ENCODE measurements at regions not wholly inside any gene's neighbourhood (a gene's known extent, or its start where the extent isn't known, plus 50 kb on each side); places are given as distances from the start of the nearest gene placed in this dataset.

- Mint-ChIP-seq H3K9me3 (peaks cover 0 to 8% of the 10 kb centered on the region in 2 donors), H3K27me3 (peaks cover 0 to 6% of the 10 kb centered on the region in 2 donors), H3K4me3 (no peak overlapping the region), H3K36me3 (ENCODE audit: insufficient read depth) (no peaks in the 10 kb centered on the region), H3K27ac (no peak overlapping the region), H3K4me1 (ENCODE audit: low read depth in 2 of 2) (no peaks in the 10 kb centered on the region)
- ATAC-seq (replicated peaks) (no peak), DNase-seq (no peak)
Measured at GRCh38 chr2:16082276-16082675, 141.9 kb downstream of the MYCN start.

DNA sequence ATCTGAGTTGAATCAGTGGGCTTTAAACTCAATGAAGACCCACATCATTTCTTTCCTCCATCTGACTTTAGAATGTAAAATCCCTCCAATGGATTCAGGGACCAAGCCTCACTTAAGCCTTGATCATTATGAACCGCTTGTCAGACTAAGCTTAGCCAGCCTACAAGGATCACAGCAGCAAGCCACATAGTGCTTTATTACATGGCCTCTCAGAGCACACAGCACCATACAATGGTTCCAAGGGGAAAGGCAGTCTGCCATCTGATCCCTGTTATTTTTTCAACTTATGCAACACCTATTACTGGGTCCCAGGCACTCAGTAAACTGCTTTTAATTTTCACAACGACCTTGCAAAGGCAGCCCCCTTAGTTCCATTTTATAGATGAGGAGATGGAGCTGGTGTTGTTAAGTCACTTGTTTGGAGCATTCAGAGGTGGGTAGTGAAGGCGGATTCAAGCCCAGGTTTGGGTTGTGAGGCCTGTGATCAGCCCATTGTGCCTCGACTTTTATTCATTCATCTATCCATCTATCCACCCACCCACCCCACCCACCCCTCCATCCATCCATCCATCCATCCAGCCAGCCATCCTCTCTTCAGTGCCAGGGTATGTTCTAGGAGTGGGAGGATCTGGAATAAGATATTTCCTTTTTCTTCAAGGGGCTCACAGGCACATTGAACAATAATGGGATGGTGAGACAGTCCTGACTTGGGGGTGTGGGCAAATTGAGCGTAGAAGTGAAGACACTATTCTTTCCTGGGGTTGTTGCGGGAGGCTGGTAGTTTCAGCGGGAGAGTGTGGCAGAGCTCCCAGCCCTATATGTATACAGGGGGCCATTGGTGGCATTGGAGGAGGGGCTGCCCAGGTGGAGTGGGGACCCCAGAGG is 141.2 kb downstream of the MYCN start:
- Mint-ChIP-seq H3K27me3 (peaks cover 0 to 6% of the 10 kb centered on the region in 2 donors), H3K27ac (no peak overlapping the region), H3K4me3 (no peak overlapping the region), H3K36me3 (ENCODE audit: insufficient read depth) (no peaks in the 10 kb centered on the region), H3K9me3 (peaks cover 0 to 8% of the 10 kb centered on the region in 2 donors), H3K4me1 (ENCODE audit: low read depth in 2 of 2) (no peaks in the 10 kb centered on the region)
- DNase-seq = no peak
- ATAC-seq (replicated peaks) = no peak

DNA sequence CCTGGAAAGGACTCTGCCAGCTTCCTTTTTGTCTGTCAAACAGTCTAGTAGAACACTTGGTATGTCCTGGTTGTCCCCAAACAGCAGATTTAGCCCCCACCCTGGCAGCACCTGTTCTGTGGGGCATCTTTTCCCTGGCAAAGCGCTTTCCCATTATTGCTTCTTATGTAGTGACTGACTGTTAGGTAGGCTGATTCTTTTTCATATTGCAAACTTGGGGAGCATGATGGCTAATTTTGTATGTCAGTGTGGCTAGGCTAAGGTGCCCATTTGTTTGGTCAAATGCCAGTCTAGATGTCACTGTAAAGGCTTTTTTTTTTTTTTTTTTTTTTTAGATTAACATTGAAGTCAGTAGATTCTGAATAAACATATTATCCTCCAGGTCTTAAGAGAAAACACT is 140.2 kb downstream of the MYCN start:
- Mint-ChIP-seq H3K4me3 (no peak overlapping the region), H3K27me3 (peaks cover 0 to 6% of the 10 kb centered on the region in 2 donors), H3K36me3 (ENCODE audit: insufficient read depth) (no peaks in the 10 kb centered on the region), H3K9me3 (peaks cover 0 to 8% of the 10 kb centered on the region in 2 donors), H3K4me1 (ENCODE audit: low read depth in 2 of 2) (no peaks in the 10 kb centered on the region), H3K27ac (no peak overlapping the region)
- DNase-seq = no peak
- ATAC-seq (replicated peaks) = no peak

GRCh38 chr2:16080071-16080470 is 139.7 kb downstream of the MYCN start:
- no peak overlapping the region for H3K27ac Mint-ChIP-seq

DNA sequence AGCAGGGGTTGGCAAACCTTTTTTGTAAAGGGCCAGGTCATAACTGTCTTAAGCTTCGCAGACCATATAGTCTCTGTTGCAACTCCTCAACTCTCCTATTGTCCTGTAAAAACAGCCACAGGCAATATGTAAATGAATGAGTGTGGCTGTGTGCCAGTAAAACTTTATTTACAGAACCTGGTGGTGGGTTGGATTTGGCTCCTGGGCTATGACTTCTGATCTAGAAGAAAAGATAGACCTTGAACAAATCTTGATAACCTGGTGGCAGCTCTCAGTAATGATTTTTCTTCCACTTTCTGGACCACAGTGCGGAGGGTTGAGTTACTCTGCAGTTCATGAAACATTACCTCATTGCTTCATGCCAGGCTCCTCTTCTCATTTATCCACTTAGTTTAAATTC is 139.3 kb downstream of the MYCN start:
- Mint-ChIP-seq H3K9me3 (peaks cover 0 to 8% of the 10 kb centered on the region in 2 donors), H3K27me3 (peaks cover 0 to 6% of the 10 kb centered on the region in 2 donors), H3K27ac (no peak overlapping the region), H3K4me3 (no peak overlapping the region), H3K4me1 (ENCODE audit: low read depth in 2 of 2) (no peaks in the 10 kb centered on the region), H3K36me3 (ENCODE audit: insufficient read depth) (no peaks in the 10 kb centered on the region)
- DNase-seq (no peak), ATAC-seq (replicated peaks) (no peak)

More at GRCh38 chr2:16080071-16080470, 139.7 kb downstream of the MYCN start:
- ATAC-seq (replicated peaks) = no peak
- Mint-ChIP-seq H3K36me3 (ENCODE audit: insufficient read depth) (no peaks in the 10 kb centered on the region), H3K9me3 (peaks cover 0 to 8% of the 10 kb centered on the region in 2 donors), H3K27me3 (peaks cover 0 to 6% of the 10 kb centered on the region in 2 donors), H3K4me1 (ENCODE audit: low read depth in 2 of 2) (no peaks in the 10 kb centered on the region), H3K4me3 (no peak overlapping the region)
- no peak for DNase-seq

DNA sequence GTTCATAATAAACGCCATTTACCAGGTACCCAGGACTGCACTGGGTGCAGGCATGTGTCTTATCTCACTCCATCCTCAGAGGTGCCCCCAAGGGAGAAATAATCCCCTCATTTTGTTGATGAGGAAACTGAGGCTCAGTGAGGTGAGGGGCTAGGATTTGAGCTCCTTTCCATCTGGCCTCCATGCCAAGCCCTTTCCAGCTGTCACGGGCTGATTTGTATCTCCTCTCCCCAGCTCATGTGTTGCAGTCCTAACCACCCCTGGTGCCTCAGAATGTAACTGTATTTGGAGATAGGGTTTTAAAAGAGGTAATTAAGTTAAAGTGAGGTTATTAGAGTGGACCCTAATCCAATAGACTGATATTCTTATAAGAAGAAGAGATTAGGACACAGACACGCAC is 137.3 kb downstream of the MYCN start:
- Mint-ChIP-seq H3K4me3 (no peak overlapping the region), H3K9me3 (peaks cover 2 to 6% of the 10 kb centered on the region in 2 donors), H3K4me1 (ENCODE audit: low read depth in 2 of 2) (no peaks in the 10 kb centered on the region), H3K36me3 (ENCODE audit: insufficient read depth) (no peaks in the 10 kb centered on the region), H3K27ac (no peak overlapping the region), H3K27me3 (no peaks in the 10 kb centered on the region)
- ATAC-seq (replicated peaks) (no peak), DNase-seq (no peak)

DNA sequence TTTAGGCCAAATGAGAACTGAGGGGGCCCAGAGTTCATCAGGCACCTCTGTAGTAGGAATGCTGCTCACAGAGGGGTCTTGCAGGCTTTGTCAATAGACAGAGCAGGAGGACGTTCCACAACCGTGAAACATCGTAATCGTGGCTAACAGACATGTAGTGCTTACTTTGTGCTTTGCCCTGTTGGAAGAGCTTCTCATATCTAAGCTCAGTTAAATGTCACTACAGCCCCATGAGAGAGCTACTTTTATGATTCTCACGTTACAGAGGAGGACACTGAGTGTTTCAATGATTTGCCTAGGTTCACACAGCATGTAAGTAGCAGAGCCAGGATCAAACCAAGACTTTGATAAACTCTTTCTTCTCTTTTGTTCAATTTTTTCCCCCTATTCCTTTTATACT is 136.6 kb downstream of the MYCN start:
- ATAC-seq (replicated peaks) (no peak), DNase-seq (no peak)
- Mint-ChIP-seq H3K4me3 (no peak overlapping the region), H3K36me3 (ENCODE audit: insufficient read depth) (no peaks in the 10 kb centered on the region), H3K27me3 (no peaks in the 10 kb centered on the region), H3K9me3 (peaks cover 9% of the 10 kb centered on the region in 2 donors), H3K27ac (no peak overlapping the region), H3K4me1 (ENCODE audit: low read depth in 2 of 2) (no peaks in the 10 kb centered on the region)

DNA sequence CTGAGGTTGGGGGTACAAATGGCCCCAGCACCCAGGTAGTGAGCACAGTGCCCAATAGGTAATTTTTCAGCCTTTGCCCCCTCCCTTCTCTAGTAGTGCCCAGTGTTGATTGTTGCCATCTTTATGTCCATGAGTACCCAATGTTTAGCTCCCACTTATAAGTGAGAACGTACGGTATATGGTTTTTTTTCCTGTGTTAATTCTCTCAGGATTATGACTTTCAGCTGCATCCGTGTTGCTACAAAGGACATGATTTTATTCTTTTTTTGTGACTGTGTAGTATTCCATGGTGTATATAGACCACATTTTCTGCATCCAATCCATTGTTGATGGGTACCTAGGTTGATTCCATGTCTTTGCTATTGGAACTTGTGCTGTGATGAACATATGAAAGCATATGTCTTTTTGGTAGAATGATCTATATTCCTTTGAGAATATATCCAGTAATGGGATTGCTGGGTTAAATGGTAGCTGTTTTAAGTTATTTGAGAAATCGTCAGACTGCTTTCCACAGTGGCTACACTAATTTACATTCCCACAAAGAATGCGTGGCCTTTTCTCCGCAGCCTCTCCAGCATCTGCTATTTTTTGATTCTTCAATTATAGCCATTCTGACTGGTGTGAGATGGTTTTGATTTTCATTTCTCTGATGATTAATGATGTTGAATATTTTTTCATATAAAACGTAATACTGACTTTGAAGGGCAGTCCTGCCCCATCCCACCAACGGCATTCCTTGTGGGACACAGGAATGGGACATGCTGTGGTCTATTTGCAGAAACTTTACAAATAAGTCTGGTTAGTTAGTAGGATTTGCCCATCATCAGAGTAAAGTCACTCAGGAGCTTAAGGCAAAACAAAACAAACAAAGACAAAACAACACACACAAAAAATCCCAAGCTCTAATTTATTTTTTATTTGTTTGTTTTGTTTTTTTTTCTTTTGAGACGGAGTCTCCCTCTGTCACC is 135.0 kb downstream of the MYCN start:
- Mint-ChIP-seq H3K9me3 (peaks cover 9% of the 10 kb centered on the region in 2 donors), H3K4me3 (no peak overlapping the region), H3K27me3 (no peaks in the 10 kb centered on the region), H3K4me1 (ENCODE audit: low read depth in 2 of 2) (no peaks in the 10 kb centered on the region), H3K27ac (no peak overlapping the region), H3K36me3 (ENCODE audit: insufficient read depth) (no peaks in the 10 kb centered on the region)
- no peak for ATAC-seq (replicated peaks)
- DNase-seq = no peak

DNA sequence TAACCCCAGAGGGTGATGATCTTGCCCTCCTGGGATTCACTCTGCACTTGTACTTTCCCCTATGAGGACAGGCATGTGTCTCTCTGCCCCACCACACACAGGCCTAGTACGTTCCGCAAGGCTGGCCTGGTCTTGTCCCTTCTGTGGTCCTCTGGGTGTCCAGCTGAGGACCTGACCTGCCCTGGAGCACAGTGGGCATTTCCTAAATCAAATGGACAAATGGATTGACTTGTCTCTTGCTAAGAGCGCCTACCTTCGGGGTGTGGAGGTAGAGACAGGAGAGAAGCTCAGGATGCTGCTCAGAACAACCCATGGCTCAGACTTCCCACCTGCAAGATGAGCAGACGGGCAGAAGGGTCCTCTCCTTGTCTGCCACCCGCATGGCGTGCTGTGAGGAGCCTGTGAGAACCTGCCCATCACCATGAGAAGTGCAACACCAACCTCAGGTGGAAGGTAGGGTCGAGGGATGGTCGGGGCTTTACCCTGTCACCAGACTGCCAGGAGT is 133.6 kb downstream of the MYCN start:
- H3K27me3 Mint-ChIP-seq = no peaks in the 10 kb centered on the region
- ATAC-seq (replicated peaks) (no peak), DNase-seq (no peak)
- H3K4me1 Mint-ChIP-seq (ENCODE audit: low read depth in 2 of 2) = no peaks in the 10 kb centered on the region
- no peak overlapping the region for H3K4me3 Mint-ChIP-seq
- H3K27ac Mint-ChIP-seq = no peak overlapping the region
- H3K9me3 Mint-ChIP-seq = peaks cover 9% of the 10 kb centered on the region in 2 donors
- H3K36me3 Mint-ChIP-seq (ENCODE audit: insufficient read depth) = no peaks in the 10 kb centered on the region

- H3K9me3 Mint-ChIP-seq = peaks cover 9% of the 10 kb centered on the region in 2 donors
- no peak overlapping the region for H3K4me3 Mint-ChIP-seq
- H3K4me1 Mint-ChIP-seq (ENCODE audit: low read depth in 2 of 2) = no peaks in the 10 kb centered on the region
- no peaks in the 10 kb centered on the region for H3K27me3 Mint-ChIP-seq
- H3K36me3 Mint-ChIP-seq (ENCODE audit: insufficient read depth) = no peaks in the 10 kb centered on the region
- ATAC-seq (replicated peaks) (no peak), DNase-seq (no peak)
- H3K27ac Mint-ChIP-seq = no peak overlapping the region
Measured at GRCh38 chr2:16073471-16073870, 133.1 kb downstream of the MYCN start.

DNA sequence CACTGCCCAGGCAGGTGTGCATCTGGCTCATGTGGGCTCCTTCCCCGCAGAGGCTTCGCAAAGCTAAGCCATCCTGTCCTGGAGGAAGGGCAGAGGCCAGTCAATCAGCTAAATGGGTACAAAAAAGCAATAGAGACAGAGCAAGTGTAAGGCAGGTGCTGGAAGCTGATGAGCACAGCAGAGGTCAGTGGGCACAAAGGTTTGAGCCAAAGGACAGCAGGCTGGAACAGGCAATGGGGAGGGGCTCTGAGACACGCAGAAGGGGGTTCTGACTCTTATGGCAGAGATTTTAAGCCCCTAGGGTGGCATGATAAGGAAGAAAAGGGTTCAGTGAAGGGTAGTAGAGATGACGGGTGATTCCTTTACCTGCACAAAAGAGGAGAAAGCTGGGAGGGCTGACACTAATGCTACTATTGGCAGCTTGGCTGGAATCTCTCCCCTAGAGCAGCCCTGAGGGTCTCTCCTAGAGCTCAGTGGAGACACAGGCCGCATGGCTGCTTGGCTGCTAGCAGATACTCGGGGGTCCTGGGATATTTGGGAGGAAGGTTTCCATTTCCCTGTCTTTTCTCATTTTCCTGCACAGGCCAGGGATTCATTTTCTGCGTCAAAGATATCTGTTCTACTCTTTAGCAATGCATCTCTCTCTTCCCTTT is 132.4 kb downstream of the MYCN start:
- H3K4me1 Mint-ChIP-seq (ENCODE audit: low read depth in 2 of 2) = no peaks in the 10 kb centered on the region
- ATAC-seq (replicated peaks) = no peak
- no peak for DNase-seq
- H3K36me3 Mint-ChIP-seq (ENCODE audit: insufficient read depth) = no peaks in the 10 kb centered on the region
- peaks cover 9% of the 10 kb centered on the region in 2 donors for H3K9me3 Mint-ChIP-seq
- H3K27me3 Mint-ChIP-seq = no peaks in the 10 kb centered on the region
- no peak overlapping the region for H3K27ac Mint-ChIP-seq
- H3K4me3 Mint-ChIP-seq = no peak overlapping the region

DNA sequence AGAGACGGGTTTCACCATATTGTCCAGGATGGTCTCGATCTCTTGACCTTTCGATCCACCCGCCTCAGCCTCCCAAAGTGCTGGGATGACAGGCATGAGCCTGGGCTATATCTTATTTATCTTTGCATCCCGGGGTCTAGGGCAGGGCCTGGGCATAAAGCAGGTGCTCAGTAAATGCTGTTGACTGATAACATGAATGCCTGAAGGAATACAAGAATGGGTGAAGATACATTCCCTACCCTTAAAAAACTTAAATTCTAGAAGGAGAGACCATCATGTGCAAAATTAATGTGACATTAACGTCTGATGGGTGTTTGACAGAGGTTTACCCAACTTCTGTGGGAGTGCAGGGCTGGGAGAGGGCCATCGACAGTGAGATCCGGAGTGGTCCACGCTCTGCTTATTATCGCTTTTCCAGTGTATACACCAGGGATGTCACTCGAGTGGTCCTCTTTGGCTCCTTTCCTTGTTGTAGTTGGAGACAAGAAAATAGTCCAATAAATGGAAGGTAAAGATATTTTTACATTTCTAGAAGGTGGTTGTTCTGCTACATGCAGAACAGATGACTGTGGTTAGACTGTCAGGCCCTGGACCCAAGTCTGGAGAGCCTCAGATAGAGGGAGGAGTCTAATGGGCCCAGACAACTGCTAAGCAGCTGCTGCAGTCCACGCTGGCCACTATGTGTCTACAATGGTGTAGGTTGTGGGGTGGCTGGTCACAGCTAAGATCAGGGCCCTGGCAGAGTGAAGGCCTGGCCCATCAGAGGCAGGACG is 131.7 kb downstream of the MYCN start:
- no peaks in the 10 kb centered on the region for H3K36me3 Mint-ChIP-seq (ENCODE audit: insufficient read depth)
- no peak overlapping the region for H3K4me3 Mint-ChIP-seq
- no peak overlapping the region for H3K27ac Mint-ChIP-seq
- H3K9me3 Mint-ChIP-seq = peaks cover 9% of the 10 kb centered on the region in 2 donors
- H3K27me3 Mint-ChIP-seq = no peaks in the 10 kb centered on the region
- no peaks in the 10 kb centered on the region for H3K4me1 Mint-ChIP-seq (ENCODE audit: low read depth in 2 of 2)
- DNase-seq (no peak), ATAC-seq (replicated peaks) (no peak)

Data from effector memory CD8-positive, alpha-beta T cell (primary cell).